WTC11 (cell line): ENCODE measurements at regions not wholly inside any gene's neighbourhood (a gene's known extent, or its start where the extent isn't known, plus 50 kb on each side); places are given as distances from the start of the nearest gene placed in this dataset.

Experiments
- ATAC-seq: fragments of 200-7000 bp; cut with Tn5 transposase; 2 replicates; pipeline ENCODE4 v1.10.0; 2021; ENCODE audit warnings: mild to moderate bottlenecking, moderate library complexity
- CTCF ChIA-PET: fragments of 300-600 bp; sonication (Branson Sonifier 250); formaldehyde crosslinking; loops from one replicate; lab custom pipeline; 2021; ENCODE audit warnings: antibody characterized with exemption; lab: Charles Lee
- POLR2A ChIA-PET: fragments of 350-600 bp; sonication (Branson Sonifier 250); formaldehyde crosslinking; loops from one replicate; lab custom pipeline; 2021; ENCODE audit warnings: antibody characterized with exemption; lab: Charles Lee
- DNase-seq: peaks from one replicate; pipeline ENCODE4 v3.0.0; 2021; ENCODE audit warnings: low spot score
- H3K27ac Mint-ChIP-seq: 2 replicates; pipeline ENCODE4 v1.8.0; 2021; ENCODE audit warnings: mixed read lengths
- H3K27me3 Mint-ChIP-seq: 2 replicates; pipeline ENCODE4 v1.8.0; 2021; ENCODE audit warnings: low read depth, mild to moderate bottlenecking, moderate library complexity, mixed read lengths
- H3K36me3 Mint-ChIP-seq: 2 replicates; pipeline ENCODE4 v1.8.0; 2021; ENCODE audit warnings: mixed read lengths
- H3K4me1 Mint-ChIP-seq: 2 replicates; pipeline ENCODE4 v1.8.0; 2022; ENCODE audit warnings: mixed read lengths
- H3K4me3 Mint-ChIP-seq: 2 replicates; pipeline ENCODE4 v1.8.0; 2021; ENCODE audit warnings: mild to moderate bottlenecking, moderate library complexity, mixed read lengths
- H3K9me3 Mint-ChIP-seq: 2 replicates; pipeline ENCODE4 v1.8.0; 2021; ENCODE audit warnings: mixed read lengths
- ATF2 ChIP-seq: sonication (generic); formaldehyde crosslinking; IDR thresholded peaks from 2 replicates; pipeline ENCODE4 v1.8.1; 2022; ENCODE audit warnings: low read depth, missing genetic modification reagents, borderline replicate concordance
- ATF6 ChIP-seq: sonication (generic); formaldehyde crosslinking; IDR thresholded peaks from 2 replicates; pipeline ENCODE4 v1.8.1; 2023; ENCODE audit warnings: mild to moderate bottlenecking, missing genetic modification reagents
- CBFB ChIP-seq: sonication (generic); formaldehyde crosslinking; IDR thresholded peaks from 2 replicates; pipeline ENCODE4 v1.8.1; 2022; ENCODE audit warnings: mild to moderate bottlenecking, low read depth, missing genetic modification reagents
- E2F5 ChIP-seq: sonication (generic); formaldehyde crosslinking; IDR thresholded peaks from 2 replicates; pipeline ENCODE4 v1.8.1; 2022; ENCODE audit warnings: mild to moderate bottlenecking, moderate library complexity, missing genetic modification reagents
- ETV6 ChIP-seq: sonication (generic); formaldehyde crosslinking; IDR thresholded peaks from 2 replicates; pipeline ENCODE4 v1.8.1; 2022; ENCODE audit warnings: mild to moderate bottlenecking, missing genetic modification reagents
- HMGA2 ChIP-seq: fragments of 250-450 bp; sonication (Bioruptor Pico); IDR thresholded peaks from 2 replicates; pipeline ENCODE4 v1.4.0; 2021; ENCODE audit warnings: mild to moderate bottlenecking, moderate library complexity
- NR1H2 ChIP-seq: sonication (generic); formaldehyde crosslinking; IDR thresholded peaks from 2 replicates; pipeline ENCODE4 v1.9.0; 2021; ENCODE audit warnings: mild to moderate bottlenecking, moderate library complexity, missing genetic modification reagents
- RORB ChIP-seq: fragments of 250-450 bp; sonication (Bioruptor Pico); IDR thresholded peaks from 2 replicates; pipeline ENCODE4 v1.9.0; 2021; ENCODE audit warnings: mild to moderate bottlenecking
- SMAD3 ChIP-seq: sonication (generic); formaldehyde crosslinking; IDR thresholded peaks from 2 replicates; pipeline ENCODE4 v1.8.0; 2022; ENCODE audit warnings: missing genetic modification reagents, mild to moderate bottlenecking, borderline replicate concordance
- SMAD4 ChIP-seq: sonication (generic); formaldehyde crosslinking; IDR thresholded peaks from 2 replicates; pipeline ENCODE4 v1.8.0; 2022; ENCODE audit warnings: mild to moderate bottlenecking, missing genetic modification reagents
- TP53 ChIP-seq: sonication (generic); formaldehyde crosslinking; IDR thresholded peaks from 2 replicates; pipeline ENCODE4 v1.8.1; 2023; ENCODE audit warnings: mild to moderate bottlenecking, missing genetic modification reagents
- ZBTB43 ChIP-seq: sonication (generic); formaldehyde crosslinking; IDR thresholded peaks from 2 replicates; pipeline ENCODE4 v1.8.1; 2023; ENCODE audit warnings: mild to moderate bottlenecking, missing genetic modification reagents
- ZNF423 ChIP-seq: fragments of 250-450 bp; sonication (Bioruptor Pico); IDR thresholded peaks from 2 replicates; pipeline ENCODE4 v2.1.2; 2022; ENCODE audit warnings: mild to moderate bottlenecking, moderate library complexity
- TF ChIP-seq, protein P1 (sequence below): fragments of 250-450 bp; sonication (Bioruptor Pico); IDR thresholded peaks from 2 replicates; pipeline ENCODE4 v1.9.0; 2021; ENCODE audit warnings: mild to moderate bottlenecking
- TF ChIP-seq, protein P2 (sequence below): fragments of 200-600 bp; IDR thresholded peaks from 2 replicates; pipeline ENCODE4 v1.8.0; 2022; ENCODE audit warnings: antibody characterized with exemption
- TF ChIP-seq, protein P3 (sequence below): fragments of 250-450 bp; sonication (Bioruptor Pico); IDR thresholded peaks from 2 replicates; pipeline ENCODE4 v1.9.0; 2021; ENCODE audit warnings: mild to moderate bottlenecking, borderline replicate concordance
- TF ChIP-seq, protein P4 (sequence below): sonication (generic); formaldehyde crosslinking; IDR thresholded peaks from 2 replicates; pipeline ENCODE4 v1.8.0; 2022; ENCODE audit warnings: mild to moderate bottlenecking, missing genetic modification reagents
- TF ChIP-seq, protein P5 (sequence below): fragments of 250-450 bp; sonication (Bioruptor Pico); IDR thresholded peaks from 2 replicates; pipeline ENCODE4 v1.8.0; 2021; ENCODE audit warnings: mild to moderate bottlenecking

GRCh38 chr1:207968521-207969009 is 57.6 kb upstream of the CD34 start:
- peaks cover 6% of the 10 kb centered on the region for H3K4me1 Mint-ChIP-seq

More at GRCh38 chr1:207968521-207969009, 57.6 kb upstream of the CD34 start:
- ChIA-PET CTCF (interaction anchor here (0.7 to 2.8 kb wide), 3 partner anchors 13 to 100 kb away, joined by 4 to 10 read pairs (median 5); no protein-coding TSS in a partner anchor), POLR2A (no interaction called here)
- Mint-ChIP-seq H3K4me3 (no peak overlapping the region), H3K9me3 (no peaks in the 10 kb centered on the region), H3K36me3 (no peaks in the 10 kb centered on the region), H3K27ac (no peak overlapping the region), H3K27me3 (peaks cover 17% of the 10 kb centered on the region)
- DNase-seq, result no peak
- no peak for ATAC-seq
- TF ChIP-seq HMGA2 (CRISPR knock-in tag), result no peak
- no peak for TF ChIP-seq CBFB
- no peak for TF ChIP-seq SMAD4
- TF ChIP-seq, protein P1, sequence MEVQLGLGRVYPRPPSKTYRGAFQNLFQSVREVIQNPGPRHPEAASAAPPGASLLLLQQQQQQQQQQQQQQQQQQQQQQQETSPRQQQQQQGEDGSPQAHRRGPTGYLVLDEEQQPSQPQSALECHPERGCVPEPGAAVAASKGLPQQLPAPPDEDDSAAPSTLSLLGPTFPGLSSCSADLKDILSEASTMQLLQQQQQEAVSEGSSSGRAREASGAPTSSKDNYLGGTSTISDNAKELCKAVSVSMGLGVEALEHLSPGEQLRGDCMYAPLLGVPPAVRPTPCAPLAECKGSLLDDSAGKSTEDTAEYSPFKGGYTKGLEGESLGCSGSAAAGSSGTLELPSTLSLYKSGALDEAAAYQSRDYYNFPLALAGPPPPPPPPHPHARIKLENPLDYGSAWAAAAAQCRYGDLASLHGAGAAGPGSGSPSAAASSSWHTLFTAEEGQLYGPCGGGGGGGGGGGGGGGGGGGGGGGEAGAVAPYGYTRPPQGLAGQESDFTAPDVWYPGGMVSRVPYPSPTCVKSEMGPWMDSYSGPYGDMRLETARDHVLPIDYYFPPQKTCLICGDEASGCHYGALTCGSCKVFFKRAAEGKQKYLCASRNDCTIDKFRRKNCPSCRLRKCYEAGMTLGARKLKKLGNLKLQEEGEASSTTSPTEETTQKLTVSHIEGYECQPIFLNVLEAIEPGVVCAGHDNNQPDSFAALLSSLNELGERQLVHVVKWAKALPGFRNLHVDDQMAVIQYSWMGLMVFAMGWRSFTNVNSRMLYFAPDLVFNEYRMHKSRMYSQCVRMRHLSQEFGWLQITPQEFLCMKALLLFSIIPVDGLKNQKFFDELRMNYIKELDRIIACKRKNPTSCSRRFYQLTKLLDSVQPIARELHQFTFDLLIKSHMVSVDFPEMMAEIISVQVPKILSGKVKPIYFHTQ (CRISPR knock-in tag), result no peak
- no peak for TF ChIP-seq NR1H2 (CRISPR knock-in tag)
- TF ChIP-seq ETV6 (CRISPR knock-in tag), result no peak
- TF ChIP-seq, protein P2, sequence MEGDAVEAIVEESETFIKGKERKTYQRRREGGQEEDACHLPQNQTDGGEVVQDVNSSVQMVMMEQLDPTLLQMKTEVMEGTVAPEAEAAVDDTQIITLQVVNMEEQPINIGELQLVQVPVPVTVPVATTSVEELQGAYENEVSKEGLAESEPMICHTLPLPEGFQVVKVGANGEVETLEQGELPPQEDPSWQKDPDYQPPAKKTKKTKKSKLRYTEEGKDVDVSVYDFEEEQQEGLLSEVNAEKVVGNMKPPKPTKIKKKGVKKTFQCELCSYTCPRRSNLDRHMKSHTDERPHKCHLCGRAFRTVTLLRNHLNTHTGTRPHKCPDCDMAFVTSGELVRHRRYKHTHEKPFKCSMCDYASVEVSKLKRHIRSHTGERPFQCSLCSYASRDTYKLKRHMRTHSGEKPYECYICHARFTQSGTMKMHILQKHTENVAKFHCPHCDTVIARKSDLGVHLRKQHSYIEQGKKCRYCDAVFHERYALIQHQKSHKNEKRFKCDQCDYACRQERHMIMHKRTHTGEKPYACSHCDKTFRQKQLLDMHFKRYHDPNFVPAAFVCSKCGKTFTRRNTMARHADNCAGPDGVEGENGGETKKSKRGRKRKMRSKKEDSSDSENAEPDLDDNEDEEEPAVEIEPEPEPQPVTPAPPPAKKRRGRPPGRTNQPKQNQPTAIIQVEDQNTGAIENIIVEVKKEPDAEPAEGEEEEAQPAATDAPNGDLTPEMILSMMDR, result no peak
- TF ChIP-seq ZNF423 (CRISPR knock-in tag), result no peak
- TF ChIP-seq ATF2 (CRISPR knock-in tag), result no peak
- TF ChIP-seq, protein P3, sequence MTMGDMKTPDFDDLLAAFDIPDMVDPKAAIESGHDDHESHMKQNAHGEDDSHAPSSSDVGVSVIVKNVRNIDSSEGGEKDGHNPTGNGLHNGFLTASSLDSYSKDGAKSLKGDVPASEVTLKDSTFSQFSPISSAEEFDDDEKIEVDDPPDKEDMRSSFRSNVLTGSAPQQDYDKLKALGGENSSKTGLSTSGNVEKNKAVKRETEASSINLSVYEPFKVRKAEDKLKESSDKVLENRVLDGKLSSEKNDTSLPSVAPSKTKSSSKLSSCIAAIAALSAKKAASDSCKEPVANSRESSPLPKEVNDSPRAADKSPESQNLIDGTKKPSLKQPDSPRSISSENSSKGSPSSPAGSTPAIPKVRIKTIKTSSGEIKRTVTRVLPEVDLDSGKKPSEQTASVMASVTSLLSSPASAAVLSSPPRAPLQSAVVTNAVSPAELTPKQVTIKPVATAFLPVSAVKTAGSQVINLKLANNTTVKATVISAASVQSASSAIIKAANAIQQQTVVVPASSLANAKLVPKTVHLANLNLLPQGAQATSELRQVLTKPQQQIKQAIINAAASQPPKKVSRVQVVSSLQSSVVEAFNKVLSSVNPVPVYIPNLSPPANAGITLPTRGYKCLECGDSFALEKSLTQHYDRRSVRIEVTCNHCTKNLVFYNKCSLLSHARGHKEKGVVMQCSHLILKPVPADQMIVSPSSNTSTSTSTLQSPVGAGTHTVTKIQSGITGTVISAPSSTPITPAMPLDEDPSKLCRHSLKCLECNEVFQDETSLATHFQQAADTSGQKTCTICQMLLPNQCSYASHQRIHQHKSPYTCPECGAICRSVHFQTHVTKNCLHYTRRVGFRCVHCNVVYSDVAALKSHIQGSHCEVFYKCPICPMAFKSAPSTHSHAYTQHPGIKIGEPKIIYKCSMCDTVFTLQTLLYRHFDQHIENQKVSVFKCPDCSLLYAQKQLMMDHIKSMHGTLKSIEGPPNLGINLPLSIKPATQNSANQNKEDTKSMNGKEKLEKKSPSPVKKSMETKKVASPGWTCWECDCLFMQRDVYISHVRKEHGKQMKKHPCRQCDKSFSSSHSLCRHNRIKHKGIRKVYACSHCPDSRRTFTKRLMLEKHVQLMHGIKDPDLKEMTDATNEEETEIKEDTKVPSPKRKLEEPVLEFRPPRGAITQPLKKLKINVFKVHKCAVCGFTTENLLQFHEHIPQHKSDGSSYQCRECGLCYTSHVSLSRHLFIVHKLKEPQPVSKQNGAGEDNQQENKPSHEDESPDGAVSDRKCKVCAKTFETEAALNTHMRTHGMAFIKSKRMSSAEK, result no peak
- TF ChIP-seq, protein P4, sequence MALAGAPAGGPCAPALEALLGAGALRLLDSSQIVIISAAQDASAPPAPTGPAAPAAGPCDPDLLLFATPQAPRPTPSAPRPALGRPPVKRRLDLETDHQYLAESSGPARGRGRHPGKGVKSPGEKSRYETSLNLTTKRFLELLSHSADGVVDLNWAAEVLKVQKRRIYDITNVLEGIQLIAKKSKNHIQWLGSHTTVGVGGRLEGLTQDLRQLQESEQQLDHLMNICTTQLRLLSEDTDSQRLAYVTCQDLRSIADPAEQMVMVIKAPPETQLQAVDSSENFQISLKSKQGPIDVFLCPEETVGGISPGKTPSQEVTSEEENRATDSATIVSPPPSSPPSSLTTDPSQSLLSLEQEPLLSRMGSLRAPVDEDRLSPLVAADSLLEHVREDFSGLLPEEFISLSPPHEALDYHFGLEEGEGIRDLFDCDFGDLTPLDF (CRISPR knock-in tag), result no peak
- TF ChIP-seq TP53 (CRISPR knock-in tag), result no peak
- no peak for TF ChIP-seq ZBTB43
- TF ChIP-seq ATF6, result no peak
- TF ChIP-seq E2F5 (CRISPR knock-in tag), result no peak
- TF ChIP-seq, protein P5, sequence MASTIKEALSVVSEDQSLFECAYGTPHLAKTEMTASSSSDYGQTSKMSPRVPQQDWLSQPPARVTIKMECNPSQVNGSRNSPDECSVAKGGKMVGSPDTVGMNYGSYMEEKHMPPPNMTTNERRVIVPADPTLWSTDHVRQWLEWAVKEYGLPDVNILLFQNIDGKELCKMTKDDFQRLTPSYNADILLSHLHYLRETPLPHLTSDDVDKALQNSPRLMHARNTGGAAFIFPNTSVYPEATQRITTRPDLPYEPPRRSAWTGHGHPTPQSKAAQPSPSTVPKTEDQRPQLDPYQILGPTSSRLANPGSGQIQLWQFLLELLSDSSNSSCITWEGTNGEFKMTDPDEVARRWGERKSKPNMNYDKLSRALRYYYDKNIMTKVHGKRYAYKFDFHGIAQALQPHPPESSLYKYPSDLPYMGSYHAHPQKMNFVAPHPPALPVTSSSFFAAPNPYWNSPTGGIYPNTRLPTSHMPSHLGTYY, result no peak
- no peak for TF ChIP-seq SMAD3
- TF ChIP-seq RORB, result no peak
